ENCODE measurements at regions not wholly inside any gene's neighbourhood (a gene's known extent, or its start where the extent isn't known, plus 50 kb on each side); places are given as distances from the start of the nearest gene placed in this dataset.
"Not testable (repeated sequence)": the region's sequence is repeated elsewhere in the genome, so short reads cannot be mapped to it uniquely, and the experiment has no call there.

- H3K79me2 ChIP-seq (ENCODE audit: insufficient read depth, low read length); H3K4me1 ChIP-seq (ENCODE audit: insufficient read depth, low read length, severe bottlenecking); H3K9me2 ChIP-seq (ENCODE audit: low read depth, low read length); H2AFZ ChIP-seq (ENCODE audit: low read length); H3K4me2 ChIP-seq (ENCODE audit: low read length); H3K27me3 ChIP-seq (ENCODE audit: insufficient read depth, low read length); H3K36me3 ChIP-seq (ENCODE audit: insufficient read depth, low read length); H3K27ac ChIP-seq (ENCODE audit: low read depth, low read length, poor library complexity, severe bottlenecking); H3K4me3 ChIP-seq (ENCODE audit: low read depth, low read length, poor library complexity, severe bottlenecking); H4K20me1 ChIP-seq (ENCODE audit: insufficient read depth, low read length); H3F3A ChIP-seq (ENCODE audit: insufficient read depth, low read length); H3K9ac ChIP-seq (ENCODE audit: low read length); H3K9me3 ChIP-seq (ENCODE audit: low read length): not testable (repeated sequence)
Observed at GRCh38 chr6:22378536-22378935, 81.7 kb upstream of the PRL start.

DNA sequence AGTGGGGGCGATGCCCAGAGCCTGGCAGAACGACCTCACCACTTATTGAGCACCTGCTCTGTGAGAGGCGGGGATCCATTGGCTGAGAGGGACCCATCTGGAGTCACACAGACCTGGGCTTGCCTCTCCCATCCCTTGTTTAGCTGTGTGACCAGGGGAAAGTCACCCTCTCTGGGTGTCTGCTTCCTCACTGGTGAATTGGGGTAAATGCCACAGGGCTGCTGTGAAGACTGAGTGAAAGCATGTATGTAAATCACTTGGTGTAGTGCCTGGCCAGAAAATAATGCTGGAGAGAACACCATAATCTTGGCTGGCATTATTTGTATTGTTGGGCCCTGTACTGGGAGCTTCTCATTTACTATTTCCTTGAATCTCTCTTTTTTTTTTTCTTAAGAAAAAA lies 83.4 kb upstream of the PRL start:
- H2AFZ ChIP-seq (ENCODE audit: low read length): 0 out of 2 replicates have a peak overlapping the region, but pooled peaks have one; percentile 42

DNA sequence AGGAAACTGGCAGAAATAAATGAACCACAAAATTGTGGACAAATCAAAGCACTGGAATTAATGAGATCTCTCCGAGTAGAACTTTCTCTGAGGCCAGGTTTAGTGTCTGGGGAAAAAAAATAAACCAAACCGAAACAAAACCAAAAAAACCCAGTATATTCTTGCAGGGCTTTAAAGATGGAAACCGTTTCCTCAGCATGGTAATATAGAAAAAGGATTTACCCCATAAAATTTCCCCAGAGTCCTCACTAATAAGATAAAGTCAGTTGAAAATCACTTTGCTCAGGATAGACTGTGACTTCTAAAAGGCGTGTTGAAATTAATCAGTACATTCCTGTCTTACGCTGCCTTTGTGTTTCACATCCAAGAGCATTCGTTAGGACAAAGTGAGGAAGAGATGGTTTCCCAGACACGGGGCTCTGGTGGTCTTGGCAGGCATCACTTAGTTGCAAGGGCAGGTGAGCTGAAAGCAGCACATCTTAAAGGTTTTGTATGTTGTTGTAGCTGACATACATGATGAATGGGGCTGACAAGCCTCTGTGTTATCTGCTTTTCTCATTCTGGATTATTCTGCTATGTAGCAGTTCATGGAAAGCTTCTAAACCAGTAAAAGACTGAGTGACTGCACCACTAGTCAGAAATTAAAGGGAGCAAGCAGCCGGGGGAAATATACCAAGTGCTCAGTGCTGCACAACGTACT lies 85.2 kb upstream of the PRL start:
- H3K4me1 ChIP-seq (ENCODE audit: insufficient read depth, low read length, severe bottlenecking): no peaks in the 10 kb centered on the region
- no peaks in the 10 kb centered on the region for H3K27me3 ChIP-seq (ENCODE audit: insufficient read depth, low read length)
- no peak overlapping the region for H3K27ac ChIP-seq (ENCODE audit: low read depth, low read length, poor library complexity, severe bottlenecking)
- H3K9me2 ChIP-seq (ENCODE audit: low read depth, low read length): no peaks in the 10 kb centered on the region
- no peaks in the 10 kb centered on the region for H4K20me1 ChIP-seq (ENCODE audit: insufficient read depth, low read length)
- H2AFZ ChIP-seq (ENCODE audit: low read length): no peak overlapping the region
- no peak overlapping the region for H3K9ac ChIP-seq (ENCODE audit: low read length)
- H3K4me2 ChIP-seq (ENCODE audit: low read length): no peak overlapping the region
- no peaks in the 10 kb centered on the region for H3K9me3 ChIP-seq (ENCODE audit: low read length)
- H3F3A ChIP-seq (ENCODE audit: insufficient read depth, low read length): no peaks in the 10 kb centered on the region
- H3K4me3 ChIP-seq (ENCODE audit: low read depth, low read length, poor library complexity, severe bottlenecking): no peak overlapping the region
- no peak for TF ChIP-seq CTCF (IDR thresholded peaks at IDR 0.05; ENCODE audit: low read length)
- no peak for TF ChIP-seq EZH2 (IDR thresholded peaks at IDR 0.05; ENCODE audit: borderline replicate concordance, low read length)
- no peaks in the 10 kb centered on the region for H3K79me2 ChIP-seq (ENCODE audit: insufficient read depth, low read length)
- H3K36me3 ChIP-seq (ENCODE audit: insufficient read depth, low read length): no peaks in the 10 kb centered on the region

More for the DNA sequence above, 83.4 kb upstream of the PRL start:
- Histone ChIP-seq H3K79me2 (ENCODE audit: insufficient read depth, low read length) (no peaks in the 10 kb centered on the region), H3F3A (ENCODE audit: insufficient read depth, low read length) (no peaks in the 10 kb centered on the region), H3K4me1 (ENCODE audit: insufficient read depth, low read length, severe bottlenecking) (no peaks in the 10 kb centered on the region), H3K27me3 (ENCODE audit: insufficient read depth, low read length) (no peaks in the 10 kb centered on the region), H3K4me2 (ENCODE audit: low read length) (no peak overlapping the region), H3K9me2 (ENCODE audit: low read depth, low read length) (no peaks in the 10 kb centered on the region), H4K20me1 (ENCODE audit: insufficient read depth, low read length) (no peaks in the 10 kb centered on the region), H3K9ac (ENCODE audit: low read length) (no peak overlapping the region), H3K9me3 (ENCODE audit: low read length) (no peaks in the 10 kb centered on the region), H3K27ac (ENCODE audit: low read depth, low read length, poor library complexity, severe bottlenecking) (no peak overlapping the region), H3K4me3 (ENCODE audit: low read depth, low read length, poor library complexity, severe bottlenecking) (no peak overlapping the region), H3K36me3 (ENCODE audit: insufficient read depth, low read length) (no peaks in the 10 kb centered on the region)
- TF ChIP-seq EZH2 (IDR thresholded peaks at IDR 0.05; ENCODE audit: borderline replicate concordance, low read length): no peak
- no peak for TF ChIP-seq CTCF (IDR thresholded peaks at IDR 0.05; ENCODE audit: low read length)

GRCh38 chr6:22383016-22383415 lies 86.2 kb upstream of the PRL start:
- Histone ChIP-seq H3K4me3 (ENCODE audit: low read depth, low read length, poor library complexity, severe bottlenecking) (no peak overlapping the region), H3F3A (ENCODE audit: insufficient read depth, low read length) (no peaks in the 10 kb centered on the region), H3K4me1 (ENCODE audit: insufficient read depth, low read length, severe bottlenecking) (no peaks in the 10 kb centered on the region), H3K9me3 (ENCODE audit: low read length) (no peaks in the 10 kb centered on the region), H3K79me2 (ENCODE audit: insufficient read depth, low read length) (no peaks in the 10 kb centered on the region), H3K4me2 (ENCODE audit: low read length) (no peak overlapping the region), H3K27me3 (ENCODE audit: insufficient read depth, low read length) (no peaks in the 10 kb centered on the region), H2AFZ (ENCODE audit: low read length) (0 out of 2 replicates have a peak overlapping the region, but pooled peaks have one; percentile 42), H3K36me3 (ENCODE audit: insufficient read depth, low read length) (no peaks in the 10 kb centered on the region), H3K9ac (ENCODE audit: low read length) (no peak overlapping the region), H3K9me2 (ENCODE audit: low read depth, low read length) (no peaks in the 10 kb centered on the region), H3K27ac (ENCODE audit: low read depth, low read length, poor library complexity, severe bottlenecking) (no peak overlapping the region), H4K20me1 (ENCODE audit: insufficient read depth, low read length) (no peaks in the 10 kb centered on the region)
- TF ChIP-seq CTCF (IDR thresholded peaks at IDR 0.05; ENCODE audit: low read length) (no peak), EZH2 (IDR thresholded peaks at IDR 0.05; ENCODE audit: borderline replicate concordance, low read length) (no peak)
